HG03135 (cell line): ENCODE measurements at regions not wholly inside any gene's neighbourhood (a gene's known extent, or its start where the extent isn't known, plus 50 kb on each side); places are given as distances from the start of the nearest gene placed in this dataset.

Experiments used
- ATAC-seq: cut with Tn5 transposase; IDR thresholded peaks from one replicate; pipeline ENCODE4 v1.9.1; 2021; ENCODE audit warnings: mild to moderate bottlenecking, moderate library complexity; ENCODE audit not compliant: unreplicated experiment

DNA sequence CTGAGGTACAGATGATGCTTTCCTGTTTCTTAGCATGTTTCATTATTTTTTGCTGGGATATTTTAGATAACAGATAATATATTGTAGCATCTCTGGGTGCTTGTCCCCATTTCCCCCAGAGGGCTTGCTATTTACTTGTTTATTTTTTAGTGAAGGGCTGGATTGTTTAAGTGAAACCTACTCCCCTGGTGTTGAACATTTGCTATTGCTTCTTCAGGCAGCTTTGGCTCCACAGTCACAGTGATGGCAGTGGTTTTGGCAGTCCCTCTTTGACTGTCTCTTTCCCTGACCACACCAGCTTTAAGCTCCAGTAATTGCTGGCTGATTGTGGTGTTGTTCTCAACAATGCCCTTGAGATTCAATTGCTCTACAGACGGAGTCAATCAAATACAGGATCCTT, 128.9 kb downstream of the KLF13 start:
- ATAC-seq: no peak

DNA sequence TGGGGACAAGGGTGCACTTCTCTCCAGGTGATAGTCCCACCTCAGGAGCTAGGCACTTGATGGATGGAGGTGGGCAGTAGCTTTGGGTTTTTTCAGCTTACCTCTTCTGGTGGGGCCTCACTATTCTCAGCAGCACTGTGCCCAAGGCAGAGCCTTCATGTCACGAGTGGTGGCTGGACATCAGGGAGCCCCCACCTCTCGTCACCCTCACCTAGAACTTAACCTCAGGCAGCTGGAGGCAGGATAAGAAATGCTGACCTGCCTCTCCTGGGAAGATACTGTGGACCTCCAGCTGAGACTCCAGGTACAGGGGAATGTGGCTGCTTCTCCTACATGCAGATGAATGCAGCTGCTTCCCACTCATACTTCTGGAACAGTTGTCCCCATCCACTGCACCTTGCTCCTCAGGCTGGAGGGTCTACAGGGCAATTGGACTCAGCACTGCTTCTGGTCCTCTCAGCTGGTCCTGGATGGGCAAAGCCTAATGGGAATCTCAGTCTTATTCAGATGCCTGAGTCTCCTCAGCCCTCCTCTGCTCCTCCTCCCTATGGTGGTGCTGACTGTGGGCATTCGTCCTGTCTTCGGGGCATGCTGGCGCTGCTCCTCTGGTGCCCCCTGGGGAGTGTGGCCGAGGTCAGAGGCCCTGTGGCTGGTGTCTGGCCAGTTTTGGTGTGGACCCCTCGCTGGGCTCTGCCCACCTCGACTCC, 129.9 kb downstream of the KLF13 start:
- no peak for ATAC-seq

DNA sequence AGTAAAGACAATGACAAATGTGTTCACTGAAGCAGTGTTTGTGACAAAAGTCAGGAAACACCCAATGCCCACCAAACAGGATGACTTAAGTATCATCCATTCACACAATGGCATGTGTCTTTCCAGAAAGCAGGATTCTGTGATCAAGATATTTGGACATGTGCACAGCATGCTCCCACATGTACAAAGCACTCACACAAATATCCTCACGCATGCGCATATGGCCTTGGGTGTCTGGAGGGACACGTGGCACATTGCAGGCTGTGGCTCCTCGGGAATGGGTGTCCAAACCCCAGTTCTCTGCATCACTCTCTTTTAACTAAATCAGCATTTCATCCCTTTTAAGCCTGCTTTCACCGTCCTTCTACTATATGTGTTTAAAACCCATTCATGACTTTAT, 130.5 kb downstream of the KLF13 start:
- no peak for ATAC-seq

GRCh38 chr15:31457631-31458526, 131.2 kb downstream of the KLF13 start:
- ATAC-seq: no peak

DNA sequence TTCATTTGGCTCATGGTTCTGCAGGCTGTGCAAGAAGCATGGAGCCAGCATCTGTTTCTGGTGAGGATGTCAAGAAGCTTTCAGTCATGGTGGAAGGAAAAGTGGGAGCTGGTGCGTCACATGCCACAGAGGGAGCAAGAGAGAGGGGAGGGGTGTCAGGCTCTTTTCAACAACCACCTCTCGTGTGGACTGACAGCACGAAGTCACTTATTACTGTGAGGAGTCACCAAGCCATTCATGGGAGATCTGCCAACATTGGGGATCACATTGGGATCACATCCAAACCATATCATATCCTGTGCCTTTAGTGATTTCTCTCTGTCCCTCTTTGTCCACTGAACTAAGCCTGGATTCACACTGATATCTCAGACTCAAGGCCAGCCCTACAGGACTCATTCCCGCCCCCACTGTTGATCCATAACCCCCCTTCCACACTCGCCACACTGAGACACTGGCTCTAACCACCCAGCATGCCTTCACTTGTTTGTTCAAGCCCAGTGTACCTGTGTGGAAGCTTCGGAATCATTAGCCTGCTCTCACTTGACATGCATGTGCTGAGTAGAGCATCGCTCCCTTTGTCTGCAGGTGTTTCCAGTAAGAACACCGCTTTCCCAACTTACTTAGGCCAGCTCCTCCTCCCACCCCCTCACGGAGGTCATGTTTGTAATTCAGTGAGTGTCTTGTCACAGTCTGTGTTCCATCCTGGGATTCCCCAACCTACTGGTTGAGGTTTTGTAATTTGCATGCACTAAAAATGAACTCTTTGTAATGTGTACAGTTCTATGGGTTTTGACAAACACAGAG, 132.2 kb downstream of the KLF13 start:
- peak; percentile 83 for ATAC-seq

GRCh38 chr15:31459400-31459748, 132.7 kb downstream of the KLF13 start:
- ATAC-seq: no peak

- ATAC-seq: no peak
Observed at GRCh38 chr15:31461375-31461774, 134.7 kb downstream of the KLF13 start.

DNA sequence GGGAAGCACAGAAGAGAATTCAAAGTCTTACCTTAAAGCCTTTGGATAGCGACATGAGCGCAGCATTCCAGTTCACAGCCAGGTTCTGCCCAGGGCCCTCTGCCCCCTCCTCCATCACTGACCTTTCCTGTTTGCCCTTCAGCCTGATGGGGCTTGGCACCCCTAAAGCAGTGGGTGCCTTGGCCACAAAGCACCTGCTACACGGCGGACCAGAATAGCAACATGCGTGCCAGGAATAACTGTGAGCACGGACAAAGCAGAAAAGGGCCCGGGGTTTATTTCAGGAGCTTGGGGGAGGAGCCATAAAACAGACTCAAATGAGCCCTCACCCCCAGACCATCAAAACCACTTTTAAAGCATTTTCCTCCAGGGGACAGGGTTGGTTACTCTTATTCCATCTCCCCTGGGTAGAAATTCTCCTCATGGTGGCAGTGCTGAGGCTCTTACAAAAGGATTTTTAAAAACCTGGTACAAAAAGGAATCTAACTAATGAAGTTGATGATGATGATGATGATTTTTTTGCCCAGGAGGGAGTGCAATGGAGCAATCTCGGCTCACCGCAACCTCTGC, 135.4 kb downstream of the KLF13 start:
- ATAC-seq: no peak

DNA sequence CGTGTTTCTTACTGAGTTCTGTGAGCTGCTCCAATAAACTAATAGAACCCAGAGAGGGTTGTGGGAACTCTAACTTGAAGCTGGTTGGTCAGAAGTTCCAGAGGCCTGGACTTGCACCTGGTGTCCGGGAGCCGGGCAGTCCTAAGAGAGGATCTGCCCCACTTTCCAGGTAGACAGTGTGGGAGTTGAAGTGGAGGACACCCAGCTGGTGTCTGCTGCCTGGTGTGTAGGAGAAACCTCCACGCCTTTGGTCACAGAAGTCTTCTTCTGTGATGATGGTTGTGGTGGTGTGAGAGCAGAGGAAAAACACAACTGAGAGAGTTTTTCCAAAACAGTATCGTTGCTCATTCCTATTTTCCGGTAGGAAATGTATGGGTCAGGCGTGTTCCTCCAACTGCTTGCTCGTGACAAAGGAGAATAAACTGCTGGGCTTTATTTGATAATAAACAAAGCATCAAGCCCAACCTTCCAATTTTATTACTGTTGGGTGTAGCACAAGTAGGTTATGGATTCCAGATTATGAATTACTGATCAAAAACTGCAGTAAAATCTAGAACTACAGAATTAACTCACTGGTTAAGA, 137.0 kb downstream of the KLF13 start:
- ATAC-seq: no peak

- no peak for ATAC-seq
Observed at GRCh38 chr15:31464216-31465082, 137.8 kb downstream of the KLF13 start.

- no peak for ATAC-seq
Observed at GRCh38 chr15:31465083-31465955, 138.7 kb downstream of the KLF13 start.

DNA sequence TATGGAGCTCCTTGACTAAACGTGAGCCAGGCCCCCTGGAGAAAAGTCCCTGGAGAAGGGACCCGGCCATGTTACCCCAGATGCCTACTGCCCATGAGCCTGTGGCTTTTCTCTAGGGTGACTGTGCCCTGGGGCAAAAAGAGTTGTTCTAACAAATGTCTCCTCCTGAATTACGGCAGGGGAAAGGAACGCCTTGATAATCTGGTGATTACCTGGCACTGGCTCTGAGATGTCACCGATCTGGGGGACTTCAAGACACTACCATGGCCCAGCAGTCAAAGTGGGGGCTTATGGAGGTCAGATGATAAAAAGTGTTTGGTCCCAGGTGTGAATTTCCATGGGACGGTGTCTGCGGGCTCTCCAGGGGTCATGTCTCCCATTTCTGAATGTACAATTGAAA, 140.7 kb downstream of the KLF13 start:
- no peak for ATAC-seq

GRCh38 chr15:31468911-31469785, 142.5 kb downstream of the KLF13 start:
- no peak for ATAC-seq

- no peak for ATAC-seq
Observed at GRCh38 chr15:31469786-31470525, 143.3 kb downstream of the KLF13 start.

DNA sequence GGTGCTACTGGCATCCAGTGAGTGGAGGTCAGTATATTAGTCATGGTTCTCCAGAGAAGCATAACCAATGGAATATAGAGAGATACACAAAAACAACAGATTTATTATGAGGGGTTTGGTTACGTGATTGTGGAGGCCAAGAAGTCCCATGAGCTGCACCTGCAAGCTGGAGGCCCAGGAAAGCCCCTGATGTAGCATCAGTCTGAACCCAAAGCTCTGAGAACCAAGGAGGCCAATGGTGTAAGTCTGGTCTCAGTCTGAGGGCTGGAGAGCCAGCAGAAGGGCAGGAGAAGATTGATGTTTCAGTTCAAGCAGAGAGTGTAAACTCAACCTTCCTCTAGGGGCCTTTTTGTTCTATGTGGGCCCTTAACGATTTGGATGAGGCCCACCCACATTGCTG, 144.1 kb downstream of the KLF13 start:
- no peak for ATAC-seq

GRCh38 chr15:31471731-31472430, 145.2 kb downstream of the KLF13 start:
- no peak for ATAC-seq
